GM18861 (cell line): ENCODE measurements at regions not wholly inside any gene's neighbourhood (a gene's known extent, or its start where the extent isn't known, plus 50 kb on each side); places are given as distances from the start of the nearest gene placed in this dataset.
"Not testable (repeated sequence)": the region's sequence is repeated elsewhere in the genome, so short reads cannot be mapped to it uniquely, and the experiment has no call there.

Source experiments
- ATAC-seq: cut with Tn5 transposase; IDR thresholded peaks from one replicate; pipeline ENCODE4 v1.9.1; 2021; ENCODE audit not compliant: unreplicated experiment

- ATAC-seq: not testable (repeated sequence)
These were observed 386.5 kb downstream of the CENPW start for GRCh38 chr6:126726454-126726853.

GRCh38 chr6:126738146-126738545 is 380.3 kb upstream of the RSPO3 start:
- ATAC-seq: no peak

- no peak for ATAC-seq
These were observed 379.8 kb upstream of the RSPO3 start for GRCh38 chr6:126738641-126739040.

GRCh38 chr6:126743076-126743475 is 375.4 kb upstream of the RSPO3 start:
- ATAC-seq: no peak

- no peak for ATAC-seq
These were observed 370.5 kb upstream of the RSPO3 start for GRCh38 chr6:126747728-126748540.

- no peak for ATAC-seq
These were observed 364.9 kb upstream of the RSPO3 start for GRCh38 chr6:126753606-126754005.

GRCh38 chr6:126761854-126762253 is 356.6 kb upstream of the RSPO3 start:
- ATAC-seq: no peak

GRCh38 chr6:126764104-126764503 is 354.4 kb upstream of the RSPO3 start:
- no peak for ATAC-seq

- ATAC-seq: no peak
These were observed 353.8 kb upstream of the RSPO3 start for GRCh38 chr6:126764671-126765070.

GRCh38 chr6:126766820-126767219 is 351.7 kb upstream of the RSPO3 start:
- no peak for ATAC-seq

GRCh38 chr6:126767711-126768110 is 350.8 kb upstream of the RSPO3 start:
- ATAC-seq: no peak

GRCh38 chr6:126770176-126770575 is 348.3 kb upstream of the RSPO3 start:
- ATAC-seq: no peak

GRCh38 chr6:126773112-126773805 is 345.2 kb upstream of the RSPO3 start:
- no peak for ATAC-seq

GRCh38 chr6:126779331-126779730 is 339.1 kb upstream of the RSPO3 start:
- ATAC-seq: no peak

GRCh38 chr6:126781582-126781981 is 336.9 kb upstream of the RSPO3 start:
- no peak for ATAC-seq

GRCh38 chr6:126784161-126784790 is 334.2 kb upstream of the RSPO3 start:
- no peak for ATAC-seq

GRCh38 chr6:126786262-126786661 is 332.2 kb upstream of the RSPO3 start:
- no peak for ATAC-seq

- no peak for ATAC-seq
These were observed 330.8 kb upstream of the RSPO3 start for GRCh38 chr6:126787635-126788034.

GRCh38 chr6:126788861-126789365 is 329.6 kb upstream of the RSPO3 start:
- no peak for ATAC-seq

- ATAC-seq: no peak
These were observed 326.0 kb upstream of the RSPO3 start for GRCh38 chr6:126792340-126793085.

- ATAC-seq: no peak
These were observed 323.3 kb upstream of the RSPO3 start for GRCh38 chr6:126795161-126795560.
